Lung (tissue), 11 donors: ENCODE measurements at regions not wholly inside any gene's neighbourhood (a gene's known extent, or its start where the extent isn't known, plus 50 kb on each side); places are given as distances from the start of the nearest gene placed in this dataset.

Experiments used
- ATAC-seq: fragments of 200-7000 bp; cut with Tn5 transposase; one replicate; pipeline ENCODE4 v1.9.1; 2020; ENCODE audit warnings: moderate number of reproducible peaks; ENCODE audit not compliant: insufficient read depth, low FRiP score
- DNase-seq, 3 donors: peaks; one replicate each; pipeline ENCODE4 v3.0.0-alpha.2; 2013 to 2017
- H3K27ac ChIP-seq, 2 donors: one replicate each; pipeline ENCODE4 v1.5.1; 2013; ENCODE audit warnings: mild to moderate bottlenecking in 2 of 2, moderate library complexity in 2 of 2, control low read depth in 1 of 2, inconsistent platforms in 1 of 2, low read depth in 1 of 2, low read length in 1 of 2
- H3K27me3 ChIP-seq, 3 donors: one replicate each; pipeline ENCODE4 v1.5.1; 2013; ENCODE audit warnings: low read length in 2 of 3; ENCODE audit not compliant: control insufficient read depth in 3 of 3, insufficient read depth in 3 of 3
- H3K36me3 ChIP-seq, 4 donors: one replicate each; pipeline ENCODE4 v1.5.1; 2013; ENCODE audit warnings: low read length in 4 of 4, mild to moderate bottlenecking in 1 of 4, moderate library complexity in 1 of 4; ENCODE audit not compliant: control insufficient read depth in 4 of 4, insufficient read depth in 4 of 4
- H3K4me1 ChIP-seq, 5 donors: one replicate each; pipeline ENCODE4 v1.5.1; 2013; ENCODE audit warnings: low read length in 5 of 5, mild to moderate bottlenecking in 2 of 5, moderate library complexity in 1 of 5; ENCODE audit not compliant: control insufficient read depth in 5 of 5, insufficient read depth in 5 of 5
- H3K4me3 ChIP-seq: one replicate; pipeline ENCODE4 v1.5.1; 2013; ENCODE audit warnings: mild to moderate bottlenecking, control low read depth, moderate library complexity
- H3K9ac ChIP-seq, 2 donors: one replicate each; pipeline ENCODE4 v1.5.1; 2013; ENCODE audit warnings: low read length in 2 of 2, control low read depth in 1 of 2; ENCODE audit not compliant: insufficient read depth in 1 of 2
- H3K9me3 ChIP-seq, 4 donors: one replicate each; pipeline ENCODE4 v1.5.1; 2013; ENCODE audit warnings: low read length in 3 of 4, mild to moderate bottlenecking in 1 of 4, moderate library complexity in 1 of 4; ENCODE audit not compliant: control insufficient read depth in 4 of 4, insufficient read depth in 3 of 4
- CTCF ChIP-seq: IDR thresholded peaks from 2 replicates; pipeline ENCODE4 v1.5.1; 2012; ENCODE audit warnings: mild to moderate bottlenecking; ENCODE audit errors: control extremely low read depth, extremely low read depth
- WGBS, 2 donors: extraction: QIAGEN DNeasy Blood & Tissue Kit; methylation state at CpG; one replicate each; pipeline ENCODE4 v1.1.7; 2013; 5-methylcytosine and 5-hydroxymethylcytosine counted together
- donor health status: control.
- donor health status: control.
- donor health status: Bipolar disorder and iron deficiency.
- donor health status: healthy.
- donor health status: DM: yes; HTN: yes; CAD: no.

GRCh38 chr6:147787417-147787816 lies 278.9 kb downstream of the SAMD5 start:
- Histone ChIP-seq H3K36me3 (no peaks in the 10 kb centered on the region), H3K9me3 (peaks cover 0 to 5% (median 2%) of the 10 kb centered on the region in 4 donors), H3K27me3 (no peaks in the 10 kb centered on the region), H3K4me3 (no peak overlapping the region), H3K27ac (no peak overlapping the region), H3K4me1 (peaks cover 0 to 5% (median 3%) of the 10 kb centered on the region in 5 donors), H3K9ac (no peak overlapping the region)
- TF ChIP-seq CTCF: no peak
- WGBS, 2 donors: 76 to 78% methylated on average over 2 of the region's 2 CpGs
- no peak for DNase-seq
- ATAC-seq: no peak

- no peak overlapping the region for H3K9ac ChIP-seq
- TF ChIP-seq CTCF: no peak
- no peak overlapping the region for H3K27ac ChIP-seq
- H3K4me3 ChIP-seq: no peak overlapping the region
- WGBS, 2 donors: 90 to 91% methylated on average over 4 of the region's 4 CpGs
- H3K36me3 ChIP-seq: no peaks in the 10 kb centered on the region
- no peaks in the 10 kb centered on the region for H3K27me3 ChIP-seq
- H3K9me3 ChIP-seq: peaks cover 0 to 5% (median 2%) of the 10 kb centered on the region in 4 donors
- ATAC-seq (no peak), DNase-seq (no peak)
- H3K4me1 ChIP-seq: peaks cover 0 to under 1% (median 0%) of the 10 kb centered on the region in 5 donors
These were observed 281.0 kb downstream of the SAMD5 start for GRCh38 chr6:147789430-147789947.

- no peaks in the 10 kb centered on the region for H3K4me1 ChIP-seq
- ATAC-seq: no peak
- H3K27me3 ChIP-seq: no peaks in the 10 kb centered on the region
- H3K9me3 ChIP-seq: peaks cover 0 to 5% (median 2%) of the 10 kb centered on the region in 4 donors
- DNase-seq: no peak
- TF ChIP-seq CTCF: no peak
- H3K27ac ChIP-seq: no peak overlapping the region
- no peak overlapping the region for H3K9ac ChIP-seq
- 95 to 96% methylated on average over 2 of the region's 2 CpGs for WGBS, 2 donors
- no peaks in the 10 kb centered on the region for H3K36me3 ChIP-seq
- no peak overlapping the region for H3K4me3 ChIP-seq
These were observed 285.6 kb downstream of the SAMD5 start for GRCh38 chr6:147793871-147794643.
